Activated CD8-positive, alpha-beta T cell treated with anti-CD3 and anti-CD28 coated beads for 36 hours (primary cell): ENCODE measurements at regions not wholly inside any gene's neighbourhood (a gene's known extent, or its start where the extent isn't known, plus 50 kb on each side); places are given as distances from the start of the nearest gene placed in this dataset.

Source experiments
- ATAC-seq: fragments of 200-7000 bp; cut with Tn5 transposase; one replicate; pipeline ENCODE4 v1.10.0; 2021; ENCODE audit warnings: mild to moderate bottlenecking, moderate library complexity
- CTCF ChIA-PET: fragments of 350-600 bp; sonication (Branson Sonifier 250); formaldehyde crosslinking; loops from one replicate; lab custom pipeline; 2021; ENCODE audit warnings: antibody characterized with exemption; lab: Charles Lee
- POLR2A ChIA-PET: fragments of 350-600 bp; sonication (Branson Sonifier 250); formaldehyde crosslinking; loops from one replicate; lab custom pipeline; 2021; ENCODE audit warnings: antibody characterized with exemption; lab: Charles Lee
- DNase-seq: peaks from one replicate; pipeline ENCODE4 v3.0.0-alpha.2; 2020
- H3K27ac Mint-ChIP-seq: one replicate; pipeline ENCODE4 v1.8.0; 2021; ENCODE audit warnings: mild to moderate bottlenecking, mixed read lengths
- H3K27me3 Mint-ChIP-seq: one replicate; pipeline ENCODE4 v1.8.0; 2021; ENCODE audit warnings: mixed read lengths
- H3K36me3 Mint-ChIP-seq: one replicate; pipeline ENCODE4 v1.8.0; 2021; ENCODE audit warnings: low read depth, mixed read lengths
- H3K4me1 Mint-ChIP-seq: one replicate; pipeline ENCODE4 v1.8.0; 2021; ENCODE audit warnings: low read depth, mixed read lengths
- H3K4me3 Mint-ChIP-seq: one replicate; pipeline ENCODE4 v1.8.0; 2021; ENCODE audit warnings: mild to moderate bottlenecking, moderate library complexity, mixed read lengths
- H3K9me3 Mint-ChIP-seq: one replicate; pipeline ENCODE4 v1.8.0; 2021; ENCODE audit warnings: mixed read lengths
- intact Hi-C: fragments of 100-400 bp; cut with micrococcal nuclease; formaldehyde crosslinking; loops from one replicate; pipeline ENCODE4 v1.10.0; 2022
- TF ChIP-seq, protein P1 (sequence below): fragments of 200-600 bp; IDR thresholded peaks from one replicate; pipeline ENCODE4 v1.8.0; 2022; ENCODE audit warnings: antibody characterized with exemption, mild to moderate bottlenecking

DNA sequence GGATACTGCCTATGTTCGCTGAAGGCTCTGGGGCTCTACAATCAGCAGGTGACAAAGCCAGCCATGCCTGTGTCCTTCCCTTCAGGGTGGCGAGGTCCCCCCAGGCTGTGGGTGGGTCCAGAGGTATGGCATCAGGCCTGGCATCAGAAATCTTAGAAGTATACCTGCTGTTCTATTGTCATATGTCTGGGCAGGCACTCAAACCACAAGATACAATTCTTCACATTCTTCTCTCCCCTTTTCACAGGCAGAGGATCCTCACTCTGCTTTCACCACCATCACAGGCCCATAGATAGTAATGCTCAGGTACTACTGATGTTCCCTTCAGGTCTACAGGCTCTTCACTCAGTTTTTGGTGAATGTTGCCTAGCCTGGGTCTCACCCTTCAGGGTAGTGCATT, 1180.0 kb upstream of the CITED2 start:
- TF ChIP-seq, protein P1, sequence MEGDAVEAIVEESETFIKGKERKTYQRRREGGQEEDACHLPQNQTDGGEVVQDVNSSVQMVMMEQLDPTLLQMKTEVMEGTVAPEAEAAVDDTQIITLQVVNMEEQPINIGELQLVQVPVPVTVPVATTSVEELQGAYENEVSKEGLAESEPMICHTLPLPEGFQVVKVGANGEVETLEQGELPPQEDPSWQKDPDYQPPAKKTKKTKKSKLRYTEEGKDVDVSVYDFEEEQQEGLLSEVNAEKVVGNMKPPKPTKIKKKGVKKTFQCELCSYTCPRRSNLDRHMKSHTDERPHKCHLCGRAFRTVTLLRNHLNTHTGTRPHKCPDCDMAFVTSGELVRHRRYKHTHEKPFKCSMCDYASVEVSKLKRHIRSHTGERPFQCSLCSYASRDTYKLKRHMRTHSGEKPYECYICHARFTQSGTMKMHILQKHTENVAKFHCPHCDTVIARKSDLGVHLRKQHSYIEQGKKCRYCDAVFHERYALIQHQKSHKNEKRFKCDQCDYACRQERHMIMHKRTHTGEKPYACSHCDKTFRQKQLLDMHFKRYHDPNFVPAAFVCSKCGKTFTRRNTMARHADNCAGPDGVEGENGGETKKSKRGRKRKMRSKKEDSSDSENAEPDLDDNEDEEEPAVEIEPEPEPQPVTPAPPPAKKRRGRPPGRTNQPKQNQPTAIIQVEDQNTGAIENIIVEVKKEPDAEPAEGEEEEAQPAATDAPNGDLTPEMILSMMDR, result no peak
- intact Hi-C loops, result no loop called here

DNA sequence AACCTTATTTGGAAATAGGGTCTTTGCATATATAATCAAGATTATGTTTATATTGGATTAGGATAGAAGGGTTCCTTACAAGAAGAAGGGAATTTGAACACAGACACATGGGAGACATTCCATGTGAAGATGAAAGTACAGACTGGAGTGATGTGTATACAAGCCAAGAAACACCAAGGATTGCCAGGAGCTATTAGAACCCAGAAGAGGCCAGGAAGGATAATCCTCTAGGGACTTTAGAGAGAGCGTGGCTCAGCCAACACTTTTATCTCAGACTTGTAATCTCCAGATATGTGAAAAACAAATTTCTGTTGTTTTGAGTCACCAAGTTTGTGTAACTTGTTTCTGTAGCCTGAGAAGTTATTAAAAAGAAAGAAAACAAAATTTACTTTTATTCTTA, 1173.9 kb upstream of the CITED2 start:
- POLR2A ChIA-PET, result no interaction called here
- H3K4me3 Mint-ChIP-seq, result no peak overlapping the region
- H3K27ac Mint-ChIP-seq, result no peak overlapping the region
- TF ChIP-seq, protein P1, result no peak
- no peaks in the 10 kb centered on the region for H3K27me3 Mint-ChIP-seq
- CTCF ChIA-PET, result no interaction called here
- DNase-seq (no peak), ATAC-seq (no peak)
- intact Hi-C loops, result no loop called here
- H3K9me3 Mint-ChIP-seq, result no peaks in the 10 kb centered on the region
- H3K4me1 Mint-ChIP-seq, result no peaks in the 10 kb centered on the region
- no peaks in the 10 kb centered on the region for H3K36me3 Mint-ChIP-seq

More for the DNA sequence above, 1180.0 kb upstream of the CITED2 start:
- no peak for DNase-seq
- ChIA-PET CTCF (no interaction called here), POLR2A (no interaction called here)
- H3K27ac Mint-ChIP-seq, result no peak overlapping the region
- H3K36me3 Mint-ChIP-seq, result no peaks in the 10 kb centered on the region
- H3K4me1 Mint-ChIP-seq, result no peaks in the 10 kb centered on the region
- no peak for ATAC-seq
- H3K9me3 Mint-ChIP-seq, result no peaks in the 10 kb centered on the region
- H3K27me3 Mint-ChIP-seq, result peaks cover 1% of the 10 kb centered on the region
- no peak overlapping the region for H3K4me3 Mint-ChIP-seq

DNA sequence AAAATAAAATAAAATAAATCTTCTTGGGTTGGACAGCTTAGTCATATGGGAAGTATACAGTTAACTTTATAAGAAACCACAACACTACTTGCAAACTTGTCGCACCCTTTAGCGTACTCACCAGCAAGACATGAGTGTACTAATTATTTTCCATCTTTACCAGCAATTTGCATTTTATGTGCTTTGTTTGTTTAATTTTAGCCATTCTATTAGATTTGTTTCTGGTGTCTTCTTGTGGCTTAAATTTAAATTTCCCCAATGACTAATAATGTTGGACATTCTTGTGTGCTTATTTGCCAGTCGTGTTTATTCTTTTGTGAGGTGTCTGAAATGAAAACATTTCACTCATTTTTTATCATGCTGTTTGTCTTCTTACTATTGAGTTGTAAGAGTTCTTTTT, 1172.2 kb upstream of the CITED2 start:
- intact Hi-C loops, result no loop called here
- H3K27me3 Mint-ChIP-seq, result no peaks in the 10 kb centered on the region

DNA sequence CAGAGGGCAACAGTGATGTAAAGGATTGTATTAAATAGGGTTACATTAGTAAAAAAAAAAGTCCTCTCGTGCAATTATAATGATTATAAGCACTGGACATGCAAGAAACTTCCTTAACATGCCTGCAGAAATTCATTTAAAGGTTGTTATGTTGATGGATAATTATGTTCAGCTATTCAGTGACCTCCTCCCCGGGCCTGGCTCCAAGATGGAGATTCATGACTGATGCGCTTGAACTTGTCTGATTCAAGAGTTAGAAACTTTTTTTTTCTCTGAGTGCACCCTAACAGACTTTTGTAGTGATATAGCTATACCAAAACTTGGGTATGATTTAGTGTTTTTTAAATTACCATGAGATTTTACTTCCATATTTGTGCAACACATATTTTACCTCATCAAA, 1170.0 kb upstream of the CITED2 start:
- no peaks in the 10 kb centered on the region for H3K36me3 Mint-ChIP-seq
- POLR2A ChIA-PET, result no interaction called here
- intact Hi-C loops, result no loop called here
- H3K4me3 Mint-ChIP-seq, result no peak overlapping the region
- no peaks in the 10 kb centered on the region for H3K4me1 Mint-ChIP-seq
- DNase-seq (no peak), ATAC-seq (no peak)
- H3K27ac Mint-ChIP-seq, result no peak overlapping the region
- TF ChIP-seq, protein P1, result no peak
- no peaks in the 10 kb centered on the region for H3K9me3 Mint-ChIP-seq
- no peaks in the 10 kb centered on the region for H3K27me3 Mint-ChIP-seq
- CTCF ChIA-PET, result no interaction called here

More for the DNA sequence above, 1172.2 kb upstream of the CITED2 start:
- TF ChIP-seq, protein P1, result no peak
- ATAC-seq, result no peak
- Mint-ChIP-seq H3K9me3 (no peaks in the 10 kb centered on the region), H3K27ac (no peak overlapping the region), H3K4me1 (no peaks in the 10 kb centered on the region), H3K4me3 (no peak overlapping the region), H3K36me3 (no peaks in the 10 kb centered on the region)
- no peak for DNase-seq
- ChIA-PET CTCF (no interaction called here), POLR2A (no interaction called here)

DNA sequence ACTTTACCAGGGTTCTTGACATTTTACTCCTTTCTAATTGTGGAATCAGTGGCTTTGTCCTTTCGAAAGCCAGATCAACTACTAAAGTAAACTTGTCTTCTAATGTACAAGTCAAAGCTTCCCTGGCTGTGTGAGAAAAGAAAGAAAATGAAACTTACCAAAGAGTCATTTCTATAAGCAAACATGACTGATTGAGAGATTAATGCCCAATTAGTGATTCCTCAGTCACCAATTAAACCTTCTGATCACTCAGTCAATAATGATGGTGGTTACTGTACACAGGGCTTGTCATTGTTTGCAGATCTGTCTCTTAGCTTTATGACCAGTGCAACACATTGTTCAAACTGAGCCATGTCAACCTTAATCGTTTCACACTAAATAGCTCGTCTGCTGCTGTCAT, 1168.4 kb upstream of the CITED2 start:
- no peaks in the 10 kb centered on the region for H3K9me3 Mint-ChIP-seq
- TF ChIP-seq, protein P1, result no peak
- H3K36me3 Mint-ChIP-seq, result no peaks in the 10 kb centered on the region
- H3K27me3 Mint-ChIP-seq, result no peaks in the 10 kb centered on the region
- no peak overlapping the region for H3K4me3 Mint-ChIP-seq
- DNase-seq, result no peak
- intact Hi-C loops, result no loop called here
- ATAC-seq, result no peak
- H3K27ac Mint-ChIP-seq, result no peak overlapping the region
- ChIA-PET CTCF (no interaction called here), POLR2A (no interaction called here)
- no peaks in the 10 kb centered on the region for H3K4me1 Mint-ChIP-seq
